ENCODE measurements at regions not wholly inside any gene's neighbourhood (a gene's known extent, or its start where the extent isn't known, plus 50 kb on each side); places are given as distances from the start of the nearest gene placed in this dataset.

GRCh38 chr5:5686356-5686755 is 263.9 kb downstream of the ICE1 start:
- DNase-seq (ENCODE audit: low spot score) (no peak), ATAC-seq (no peak)
- CTCF ChIA-PET, result interaction anchor here (1.4 kb wide), 1 partner anchor 189 kb away, joined by 3 read pairs; no protein-coding TSS in a partner anchor
- no peak overlapping the region for H3K4me3 Mint-ChIP-seq
- H3K27ac Mint-ChIP-seq, result no peak overlapping the region
- peaks cover 14% of the 10 kb centered on the region for H3K36me3 Mint-ChIP-seq
- H3K4me1 Mint-ChIP-seq, result peaks cover 23% of the 10 kb centered on the region
- H3K9me3 Mint-ChIP-seq, result peaks cover 30% of the 10 kb centered on the region
- POLR2A ChIA-PET, result no interaction called here
- TF ChIP-seq, protein P1, sequence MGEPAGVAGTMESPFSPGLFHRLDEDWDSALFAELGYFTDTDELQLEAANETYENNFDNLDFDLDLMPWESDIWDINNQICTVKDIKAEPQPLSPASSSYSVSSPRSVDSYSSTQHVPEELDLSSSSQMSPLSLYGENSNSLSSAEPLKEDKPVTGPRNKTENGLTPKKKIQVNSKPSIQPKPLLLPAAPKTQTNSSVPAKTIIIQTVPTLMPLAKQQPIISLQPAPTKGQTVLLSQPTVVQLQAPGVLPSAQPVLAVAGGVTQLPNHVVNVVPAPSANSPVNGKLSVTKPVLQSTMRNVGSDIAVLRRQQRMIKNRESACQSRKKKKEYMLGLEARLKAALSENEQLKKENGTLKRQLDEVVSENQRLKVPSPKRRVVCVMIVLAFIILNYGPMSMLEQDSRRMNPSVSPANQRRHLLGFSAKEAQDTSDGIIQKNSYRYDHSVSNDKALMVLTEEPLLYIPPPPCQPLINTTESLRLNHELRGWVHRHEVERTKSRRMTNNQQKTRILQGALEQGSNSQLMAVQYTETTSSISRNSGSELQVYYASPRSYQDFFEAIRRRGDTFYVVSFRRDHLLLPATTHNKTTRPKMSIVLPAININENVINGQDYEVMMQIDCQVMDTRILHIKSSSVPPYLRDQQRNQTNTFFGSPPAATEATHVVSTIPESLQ (CRISPR knock-in tag; IDR thresholded peaks at IDR 0.05), result no peak
- TF ChIP-seq SMAD4 (CRISPR knock-in tag; IDR thresholded peaks at IDR 0.05), result no peak
- TF ChIP-seq KAT7 (CRISPR knock-in tag; IDR thresholded peaks at IDR 0.05; ENCODE audit: borderline replicate concordance), result no peak
- TF ChIP-seq ZNF416 (CRISPR knock-in tag; IDR thresholded peaks at IDR 0.05), result no peak
- TF ChIP-seq ZNF425 (CRISPR knock-in tag; conservative IDR thresholded peaks at IDR 0.05), result no peak
- TF ChIP-seq, protein P2, sequence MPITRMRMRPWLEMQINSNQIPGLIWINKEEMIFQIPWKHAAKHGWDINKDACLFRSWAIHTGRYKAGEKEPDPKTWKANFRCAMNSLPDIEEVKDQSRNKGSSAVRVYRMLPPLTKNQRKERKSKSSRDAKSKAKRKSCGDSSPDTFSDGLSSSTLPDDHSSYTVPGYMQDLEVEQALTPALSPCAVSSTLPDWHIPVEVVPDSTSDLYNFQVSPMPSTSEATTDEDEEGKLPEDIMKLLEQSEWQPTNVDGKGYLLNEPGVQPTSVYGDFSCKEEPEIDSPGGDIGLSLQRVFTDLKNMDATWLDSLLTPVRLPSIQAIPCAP (CRISPR knock-in tag; IDR thresholded peaks at IDR 0.05), result no peak
- no peak for TF ChIP-seq NR2C2 (CRISPR knock-in tag; IDR thresholded peaks at IDR 0.05)
- no peak for TF ChIP-seq JAZF1 (CRISPR knock-in tag; IDR thresholded peaks at IDR 0.05)
- TF ChIP-seq, protein P3, sequence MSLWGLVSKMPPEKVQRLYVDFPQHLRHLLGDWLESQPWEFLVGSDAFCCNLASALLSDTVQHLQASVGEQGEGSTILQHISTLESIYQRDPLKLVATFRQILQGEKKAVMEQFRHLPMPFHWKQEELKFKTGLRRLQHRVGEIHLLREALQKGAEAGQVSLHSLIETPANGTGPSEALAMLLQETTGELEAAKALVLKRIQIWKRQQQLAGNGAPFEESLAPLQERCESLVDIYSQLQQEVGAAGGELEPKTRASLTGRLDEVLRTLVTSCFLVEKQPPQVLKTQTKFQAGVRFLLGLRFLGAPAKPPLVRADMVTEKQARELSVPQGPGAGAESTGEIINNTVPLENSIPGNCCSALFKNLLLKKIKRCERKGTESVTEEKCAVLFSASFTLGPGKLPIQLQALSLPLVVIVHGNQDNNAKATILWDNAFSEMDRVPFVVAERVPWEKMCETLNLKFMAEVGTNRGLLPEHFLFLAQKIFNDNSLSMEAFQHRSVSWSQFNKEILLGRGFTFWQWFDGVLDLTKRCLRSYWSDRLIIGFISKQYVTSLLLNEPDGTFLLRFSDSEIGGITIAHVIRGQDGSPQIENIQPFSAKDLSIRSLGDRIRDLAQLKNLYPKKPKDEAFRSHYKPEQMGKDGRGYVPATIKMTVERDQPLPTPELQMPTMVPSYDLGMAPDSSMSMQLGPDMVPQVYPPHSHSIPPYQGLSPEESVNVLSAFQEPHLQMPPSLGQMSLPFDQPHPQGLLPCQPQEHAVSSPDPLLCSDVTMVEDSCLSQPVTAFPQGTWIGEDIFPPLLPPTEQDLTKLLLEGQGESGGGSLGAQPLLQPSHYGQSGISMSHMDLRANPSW (CRISPR knock-in tag; conservative IDR thresholded peaks at IDR 0.05; ENCODE audit: low read depth), result no peak
- TF ChIP-seq ZNF532 (CRISPR knock-in tag; IDR thresholded peaks at IDR 0.05; ENCODE audit: borderline replicate concordance), result no peak
- TF ChIP-seq TCF7 (CRISPR knock-in tag; IDR thresholded peaks at IDR 0.05; ENCODE audit: low read depth), result no peak
- TF ChIP-seq E2F5 (CRISPR knock-in tag; IDR thresholded peaks at IDR 0.05), result no peak
- TF ChIP-seq SMAD3 (CRISPR knock-in tag; IDR thresholded peaks at IDR 0.05; ENCODE audit: borderline replicate concordance), result no peak
- TF ChIP-seq ZBTB43 (CRISPR knock-in tag; IDR thresholded peaks at IDR 0.05), result no peak
- H3K27me3 Mint-ChIP-seq (ENCODE audit: low read depth), result peaks cover 4% of the 10 kb centered on the region; the same call in 1 of the 2 replicates
